HG03175 (cell line): ENCODE measurements at regions not wholly inside any gene's neighbourhood (a gene's known extent, or its start where the extent isn't known, plus 50 kb on each side); places are given as distances from the start of the nearest gene placed in this dataset.
"Not testable (repeated sequence)": the region's sequence is repeated elsewhere in the genome, so short reads cannot be mapped to it uniquely, and the experiment has no call there.

Experiments used
- ATAC-seq: cut with Tn5 transposase; IDR thresholded peaks from one replicate; pipeline ENCODE4 v1.9.1; 2021; ENCODE audit warnings: mild to moderate bottlenecking, moderate library complexity; ENCODE audit not compliant: unreplicated experiment

- no peak for ATAC-seq
These were observed 226.6 kb upstream of the MOCS1 start for GRCh38 chr6:40160826-40161225.

- ATAC-seq = no peak
These were observed 225.6 kb upstream of the MOCS1 start for GRCh38 chr6:40159865-40160264.

GRCh38 chr6:40152701-40153436 is 218.6 kb upstream of the MOCS1 start:
- ATAC-seq = no peak

- ATAC-seq = no peak
These were observed 217.9 kb upstream of the MOCS1 start for GRCh38 chr6:40152196-40152595.

GRCh38 chr6:40148882-40149573 is 214.8 kb upstream of the MOCS1 start:
- ATAC-seq = peak; percentile 99

GRCh38 chr6:40146902-40147301 is 212.6 kb upstream of the MOCS1 start:
- ATAC-seq = no peak

GRCh38 chr6:40139447-40139846 is 205.2 kb upstream of the MOCS1 start:
- no peak for ATAC-seq

GRCh38 chr6:40138273-40138720 is 204.0 kb upstream of the MOCS1 start:
- ATAC-seq = peak; percentile 56

- no peak for ATAC-seq
These were observed 201.3 kb upstream of the MOCS1 start for GRCh38 chr6:40135491-40136072.

- not testable (repeated sequence) for ATAC-seq
These were observed 199.7 kb upstream of the MOCS1 start for GRCh38 chr6:40133981-40134380.

- ATAC-seq = no peak
These were observed 197.4 kb upstream of the MOCS1 start for GRCh38 chr6:40131675-40132074.

GRCh38 chr6:40128127-40128526 is 193.9 kb upstream of the MOCS1 start:
- no peak for ATAC-seq

- no peak for ATAC-seq
These were observed 191.6 kb upstream of the MOCS1 start for GRCh38 chr6:40125680-40126394.

- ATAC-seq = no peak
These were observed 190.7 kb upstream of the MOCS1 start for GRCh38 chr6:40124924-40125323.

- no peak for ATAC-seq
These were observed 182.6 kb upstream of the MOCS1 start for GRCh38 chr6:40116832-40117231.

GRCh38 chr6:40112350-40112749 is 178.1 kb upstream of the MOCS1 start:
- no peak for ATAC-seq

- ATAC-seq = no peak
These were observed 174.5 kb upstream of the MOCS1 start for GRCh38 chr6:40108736-40109135.

GRCh38 chr6:40106840-40107239 is 172.6 kb upstream of the MOCS1 start:
- ATAC-seq = no peak

GRCh38 chr6:40098774-40099173 is 164.5 kb upstream of the MOCS1 start:
- no peak for ATAC-seq

- no peak for ATAC-seq
These were observed 163.3 kb upstream of the MOCS1 start for GRCh38 chr6:40097590-40097989.

- ATAC-seq = no peak
These were observed 149.1 kb upstream of the MOCS1 start for GRCh38 chr6:40083141-40083920.
